ENCODE measurements at regions not wholly inside any gene's neighbourhood (a gene's known extent, or its start where the extent isn't known, plus 50 kb on each side); places are given as distances from the start of the nearest gene placed in this dataset.

DNA sequence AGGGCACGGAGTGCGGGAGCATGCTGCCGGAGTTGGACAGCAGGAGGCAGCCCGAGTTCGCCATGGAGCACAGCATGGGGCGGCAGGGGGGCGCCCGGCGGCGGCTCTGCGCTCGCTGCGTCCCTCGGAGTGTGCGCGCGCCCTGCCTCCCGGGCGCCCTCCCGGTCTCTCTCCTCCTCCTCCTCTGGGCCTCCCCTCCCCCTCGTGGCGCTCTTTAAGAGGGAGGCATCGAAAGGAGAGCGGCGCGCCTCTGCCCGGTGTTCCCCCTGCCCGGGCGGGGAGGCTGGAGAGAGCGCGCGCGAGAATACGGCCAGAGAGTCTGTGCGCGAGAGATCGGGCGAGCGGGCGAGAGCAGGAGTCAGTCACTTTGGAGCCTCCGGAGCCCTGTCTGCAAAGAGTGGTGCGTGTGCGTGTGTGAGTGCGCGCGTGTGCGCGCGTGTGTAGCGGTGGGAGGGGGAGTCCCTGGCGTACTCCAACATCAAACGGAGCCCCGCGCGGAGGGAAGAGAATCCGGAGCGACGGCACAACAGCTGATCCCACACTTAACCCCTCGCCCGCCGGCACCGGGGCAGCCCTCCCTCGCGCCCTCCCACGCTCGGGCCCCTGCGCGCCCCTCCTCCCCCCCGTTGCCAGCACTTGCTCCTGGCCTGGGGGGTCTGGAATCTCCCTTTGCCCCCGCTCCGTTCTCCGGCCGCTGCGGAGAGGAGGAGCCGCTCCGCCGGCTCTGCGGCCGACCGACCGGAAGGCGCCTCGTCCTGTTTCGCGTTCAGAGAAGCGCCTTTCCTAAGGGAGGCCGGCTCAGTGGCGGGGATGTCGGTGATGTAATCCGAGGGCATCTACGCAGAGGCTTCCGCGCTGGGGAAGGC, 108.9 kb downstream of the ENGASE start:
- no peak for DNase-seq

DNA sequence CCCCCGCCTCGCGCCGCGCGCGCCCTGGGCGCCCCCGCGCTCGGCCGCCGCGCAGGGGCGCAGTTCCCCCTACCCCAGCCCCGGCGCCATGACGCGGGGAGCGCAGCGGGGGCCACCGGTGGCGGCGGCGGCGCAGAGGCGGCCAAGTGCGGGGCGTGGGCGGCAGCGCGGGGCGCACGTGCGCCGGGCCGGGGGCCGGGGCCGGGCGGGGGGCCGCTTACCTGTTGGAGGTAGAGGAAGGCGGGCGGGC, 108.3 kb downstream of the ENGASE start:
- DNase-seq: no peak

DNA sequence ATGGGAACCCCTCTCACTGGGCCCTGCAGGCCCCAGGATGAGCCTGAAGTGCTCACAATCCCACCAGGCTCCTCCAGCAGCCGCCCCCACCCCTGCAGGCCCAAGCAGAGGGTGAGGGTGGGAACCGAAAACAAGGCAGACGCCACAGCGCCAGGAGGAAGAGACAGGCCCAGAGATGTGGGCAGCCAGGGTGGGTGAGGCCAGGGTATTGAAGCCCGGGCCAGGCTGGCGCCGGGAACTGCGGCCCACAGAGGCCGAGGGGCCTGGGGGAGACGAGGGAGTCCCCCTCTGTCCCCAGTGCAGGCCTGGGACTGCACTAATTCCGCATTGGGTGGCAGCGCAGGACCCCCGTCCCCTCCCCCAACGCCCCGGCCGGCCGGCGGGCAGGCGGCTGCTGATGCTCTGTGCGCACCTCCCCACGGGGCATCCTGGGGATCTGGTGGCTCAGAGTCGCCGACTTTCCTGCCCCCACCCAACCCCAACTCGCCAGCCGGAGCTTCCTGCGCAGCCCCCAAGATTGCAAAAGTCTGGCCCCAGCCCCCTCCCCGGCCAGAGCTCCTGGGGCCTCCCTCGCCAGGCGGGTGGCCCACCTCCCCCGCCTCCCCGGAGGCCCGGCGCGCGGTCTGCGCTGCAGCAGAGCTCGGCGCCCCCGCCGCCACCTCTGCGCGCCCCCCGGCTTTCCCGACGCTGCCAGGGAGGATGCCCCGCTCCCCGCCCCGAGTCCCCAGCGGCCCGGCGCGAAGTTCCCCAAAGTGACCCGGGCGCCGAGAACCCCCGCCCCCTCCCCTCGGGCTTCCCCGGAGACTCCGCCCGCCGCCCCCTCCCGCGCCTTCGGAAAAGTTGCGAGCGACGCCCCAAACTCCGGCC, 107.8 kb downstream of the ENGASE start:
- no peak for DNase-seq

DNA sequence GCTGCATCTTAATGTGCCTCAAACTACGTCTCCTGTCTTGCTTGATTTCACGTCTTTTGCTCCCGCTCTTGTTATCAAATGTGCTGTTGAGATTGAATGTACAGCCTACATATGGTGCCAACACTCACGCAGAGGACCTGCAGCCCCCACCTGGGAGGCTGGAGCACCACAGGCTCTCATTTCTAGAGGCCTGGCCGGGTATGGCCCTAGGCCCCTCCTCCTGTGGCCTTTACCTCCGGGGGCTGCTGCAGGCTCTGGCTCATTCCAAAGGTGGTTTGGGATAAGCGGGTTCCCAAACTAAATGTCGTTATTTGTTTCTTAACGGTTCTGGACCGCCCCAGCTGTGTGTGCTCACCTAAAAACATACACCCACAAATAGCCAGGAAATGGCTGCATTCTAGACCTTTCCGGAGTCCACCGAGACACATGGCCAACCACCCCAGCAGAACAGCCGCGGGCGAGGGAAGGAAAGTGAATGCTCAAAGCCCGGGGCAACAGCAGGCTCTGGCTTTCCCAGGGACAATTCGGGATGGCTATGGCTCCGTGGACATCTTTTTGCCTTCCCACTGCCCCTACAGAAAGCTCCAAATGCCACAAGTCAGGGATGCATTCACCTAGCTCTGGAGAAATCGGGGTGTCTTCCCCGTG, 105.9 kb downstream of the ENGASE start:
- no peak for DNase-seq

DNA sequence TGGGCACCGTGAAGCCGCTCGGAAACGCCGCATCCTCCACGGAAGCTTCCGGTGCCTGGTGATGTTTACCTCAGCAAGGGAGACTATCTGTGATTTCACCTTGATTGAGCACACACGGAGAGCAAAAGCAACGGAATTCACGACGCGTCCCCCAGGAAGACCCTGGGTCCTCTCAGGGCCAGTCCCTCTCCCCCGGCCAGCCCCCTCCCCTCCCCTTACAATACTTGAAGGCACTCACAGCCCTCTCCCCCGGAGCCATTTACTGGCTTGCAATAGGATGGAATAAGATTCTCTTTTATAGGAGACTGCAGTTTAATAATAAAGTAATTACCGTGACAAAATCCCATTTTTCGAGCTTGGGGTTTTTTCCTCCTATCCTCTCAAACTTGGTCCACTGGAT, 104.7 kb downstream of the ENGASE start:
- DNase-seq: no peak

DNA sequence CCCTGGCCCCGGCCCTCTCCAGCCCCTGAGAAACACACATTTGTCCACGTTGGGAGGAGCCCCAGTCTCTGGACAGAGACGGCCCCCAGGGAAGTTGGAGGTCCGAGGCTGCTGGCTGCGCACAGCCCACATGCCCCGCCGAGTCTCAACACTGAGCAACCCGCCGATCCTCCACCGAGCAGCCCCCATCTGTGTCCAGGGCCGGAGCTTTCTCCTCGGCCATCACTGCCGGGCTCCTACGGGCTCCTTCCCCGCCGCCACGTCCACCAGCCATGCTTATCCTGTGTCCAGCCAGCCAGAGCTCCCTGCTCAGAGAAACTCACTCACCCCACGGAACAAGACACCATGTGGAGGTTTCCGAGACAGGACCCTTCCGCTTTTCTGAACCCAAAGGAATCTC, 103.3 kb downstream of the ENGASE start:
- DNase-seq: no peak

DNA sequence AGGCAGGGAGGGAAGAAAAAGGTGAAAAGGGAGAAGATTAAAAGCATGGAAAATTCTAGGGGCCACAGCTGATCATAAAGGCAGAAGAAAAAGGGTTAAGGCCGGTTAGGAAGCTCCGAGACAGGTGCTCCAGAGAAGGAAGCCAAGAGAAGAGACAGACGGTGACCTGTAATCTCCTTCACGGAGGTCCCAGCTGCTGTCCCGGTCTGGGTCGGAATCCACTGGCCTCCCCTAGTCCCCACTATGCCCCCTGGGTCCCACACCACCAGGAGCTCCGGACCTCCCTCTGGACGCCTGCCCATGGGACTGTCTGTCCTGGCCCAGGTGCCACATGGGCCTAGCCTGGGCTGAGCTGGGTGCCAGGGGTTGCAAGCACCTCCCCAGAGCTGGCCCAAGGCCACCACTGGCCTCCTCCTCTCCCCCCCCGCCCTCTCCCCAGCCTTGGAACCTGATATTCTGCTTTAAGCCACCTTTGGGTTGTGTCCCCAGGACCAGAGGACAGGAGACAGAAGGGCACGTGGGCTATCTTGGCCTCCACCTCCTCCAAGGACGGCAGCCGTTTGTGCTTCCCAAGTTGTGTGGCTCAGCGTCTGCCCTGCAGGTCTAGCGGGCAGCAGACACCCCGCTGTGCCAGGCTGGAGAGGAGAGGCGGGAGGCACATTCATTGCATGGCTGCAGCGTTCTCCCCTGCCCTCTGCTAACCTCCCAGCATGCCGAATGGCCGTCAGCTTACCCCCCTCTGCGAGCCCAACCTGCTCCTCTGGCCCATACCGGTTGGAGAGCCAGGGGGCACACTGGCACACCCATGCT, 102.4 kb downstream of the ENGASE start:
- DNase-seq: no peak

DNA sequence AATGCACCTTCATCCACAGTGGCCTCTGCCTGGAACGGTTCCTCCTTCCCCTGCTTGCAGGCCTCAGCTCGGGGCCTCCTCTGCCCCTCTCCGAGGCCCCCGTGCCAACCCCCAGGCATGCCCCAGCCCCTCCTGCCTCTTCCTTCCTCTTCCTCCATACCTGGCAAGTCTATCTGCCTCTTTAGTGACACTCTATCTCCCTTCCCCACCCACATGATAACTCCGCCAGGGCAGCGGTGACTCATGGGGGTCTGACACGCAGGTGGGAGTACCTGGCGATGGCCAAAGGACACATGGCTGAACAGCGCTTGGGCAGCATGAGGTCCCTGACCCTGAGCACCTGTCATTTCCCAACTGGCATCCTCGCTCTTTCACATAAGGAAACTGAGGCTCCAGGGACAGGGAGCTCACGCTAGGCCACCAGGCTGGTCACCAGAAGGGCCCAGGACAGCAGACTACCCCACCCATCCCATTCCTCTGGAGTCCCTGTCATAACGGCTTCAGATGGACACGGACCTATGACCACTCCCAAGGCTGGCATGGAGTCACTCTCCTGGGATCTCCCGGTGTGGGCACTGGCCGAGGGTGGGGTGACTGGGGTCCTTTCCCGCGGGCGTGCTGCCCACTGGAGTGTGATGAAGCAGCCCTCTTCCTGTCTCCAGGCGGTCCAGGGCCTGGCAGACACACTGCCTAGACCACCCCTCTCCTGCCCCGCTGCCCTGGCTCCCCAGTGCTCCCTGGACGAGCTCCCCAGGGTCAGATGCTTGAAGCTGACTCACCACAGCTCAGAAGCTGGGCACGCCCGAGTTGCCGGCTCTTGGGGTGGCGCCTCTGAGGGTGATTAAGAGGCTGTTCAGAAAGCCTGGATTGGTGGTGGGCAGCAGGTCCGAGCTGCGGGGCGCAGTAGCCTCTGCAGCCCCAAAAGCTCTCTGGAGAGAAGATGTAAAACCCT, 100.6 kb downstream of the ENGASE start:
- no peak for DNase-seq

DNA sequence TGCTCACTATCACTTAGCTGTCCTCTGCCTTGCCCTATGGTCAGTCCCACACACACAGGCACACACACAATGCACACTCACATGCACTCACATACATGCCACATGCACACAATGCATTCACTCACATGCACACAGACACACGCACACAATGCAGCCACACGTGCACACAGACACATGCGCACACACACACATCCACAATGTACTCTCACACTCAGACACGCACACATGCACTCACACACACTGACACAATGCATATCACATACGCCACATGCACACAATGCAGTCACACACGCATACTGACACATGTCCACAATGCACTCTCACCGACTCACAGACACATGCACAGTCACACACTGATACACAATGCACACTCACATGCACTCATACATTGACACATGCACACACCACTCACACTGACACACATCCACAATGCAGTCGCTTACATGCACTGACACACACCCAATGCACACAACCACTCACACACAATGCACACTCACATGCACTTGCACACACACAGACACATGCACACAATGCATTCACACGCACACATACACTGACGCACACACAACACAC, 99.7 kb downstream of the ENGASE start:
- no peak for DNase-seq

DNA sequence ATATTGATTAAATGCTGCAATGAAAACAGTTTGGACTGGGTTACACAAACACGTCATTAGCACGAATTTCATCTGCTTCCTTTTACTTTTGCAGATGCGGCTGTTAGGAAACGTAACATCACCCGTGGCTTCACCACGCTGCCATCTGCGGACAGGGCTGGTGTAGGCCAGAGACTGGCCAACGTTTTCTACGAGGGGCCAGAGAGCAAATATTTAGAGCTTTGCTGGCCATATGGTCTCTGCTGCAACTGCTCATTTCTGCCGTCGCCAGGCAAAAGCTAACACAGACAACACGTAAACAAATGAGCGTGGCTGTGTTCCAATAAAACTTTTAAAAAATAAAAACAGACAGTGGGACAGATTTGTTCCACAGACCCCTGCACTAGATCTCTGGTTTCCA, 96.6 kb downstream of the ENGASE start:
- DNase-seq: no peak

DNA sequence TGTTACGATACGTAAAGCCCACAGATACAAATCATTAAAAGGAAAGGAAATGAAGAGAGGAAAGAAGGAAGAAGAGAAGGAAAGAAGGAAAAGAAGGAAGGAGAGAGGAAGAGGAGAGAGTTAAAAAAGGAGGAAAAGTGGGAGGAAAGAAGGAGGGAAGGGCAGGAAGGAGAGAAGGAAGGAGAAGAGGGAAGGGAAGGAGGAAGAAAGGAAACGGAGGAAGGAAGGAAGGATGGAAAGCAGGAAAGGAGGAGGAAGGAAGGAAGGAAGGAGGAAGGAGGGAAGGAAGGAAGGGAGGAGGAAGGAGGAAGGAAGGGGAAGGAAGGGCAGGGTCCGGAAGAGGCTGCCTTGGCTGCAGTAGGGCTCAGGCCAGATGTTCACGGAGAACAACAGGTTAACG, 95.2 kb downstream of the ENGASE start:
- DNase-seq: no peak

DNA sequence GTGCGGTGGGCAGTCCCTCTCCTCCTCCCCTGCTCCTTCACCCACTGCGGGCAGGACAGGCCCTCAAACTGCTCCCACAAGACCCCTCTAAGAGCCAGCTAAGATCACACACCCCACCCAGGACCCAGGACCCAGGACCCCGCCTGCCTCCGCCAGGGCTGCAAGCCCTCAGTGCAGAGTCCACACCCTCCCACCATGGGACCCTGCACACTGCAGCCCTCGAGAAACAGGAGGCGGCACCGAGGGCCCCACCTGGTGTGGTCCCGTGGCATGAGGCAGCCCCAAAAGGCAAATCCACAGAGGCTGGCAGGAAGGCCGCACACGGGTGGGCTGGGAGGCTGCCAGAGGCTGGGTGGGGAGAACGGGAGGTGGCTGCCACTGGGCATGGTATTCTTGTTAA, 94.7 kb downstream of the ENGASE start:
- DNase-seq: no peak

DNA sequence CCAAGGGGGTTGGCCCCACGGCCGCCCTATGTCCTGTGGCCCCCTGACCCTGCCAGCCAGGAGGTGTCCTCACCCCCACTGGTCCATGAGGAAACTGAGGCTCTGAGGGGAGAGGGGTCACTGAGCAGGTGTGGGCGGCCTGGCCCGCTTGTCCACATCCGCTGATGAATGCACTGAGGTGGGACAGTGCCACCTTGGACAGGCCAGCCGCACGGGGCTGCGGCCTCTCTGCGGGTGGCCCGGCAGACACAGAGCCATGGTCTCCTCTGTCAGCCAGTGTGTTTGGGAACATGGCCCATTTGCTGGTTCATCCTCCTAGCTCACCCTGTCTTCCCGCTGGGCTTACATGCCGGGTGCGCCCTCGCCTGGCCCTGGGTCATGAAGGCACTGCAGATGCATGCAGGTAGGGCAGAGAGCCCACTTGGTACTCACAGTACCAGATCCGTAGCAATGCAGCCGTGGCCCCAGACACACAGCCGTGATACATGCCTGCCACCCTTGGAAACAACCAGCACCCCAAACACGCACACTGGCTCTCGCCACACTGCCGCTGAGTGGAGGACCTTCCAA, 93.9 kb downstream of the ENGASE start:
- DNase-seq: no peak

DNA sequence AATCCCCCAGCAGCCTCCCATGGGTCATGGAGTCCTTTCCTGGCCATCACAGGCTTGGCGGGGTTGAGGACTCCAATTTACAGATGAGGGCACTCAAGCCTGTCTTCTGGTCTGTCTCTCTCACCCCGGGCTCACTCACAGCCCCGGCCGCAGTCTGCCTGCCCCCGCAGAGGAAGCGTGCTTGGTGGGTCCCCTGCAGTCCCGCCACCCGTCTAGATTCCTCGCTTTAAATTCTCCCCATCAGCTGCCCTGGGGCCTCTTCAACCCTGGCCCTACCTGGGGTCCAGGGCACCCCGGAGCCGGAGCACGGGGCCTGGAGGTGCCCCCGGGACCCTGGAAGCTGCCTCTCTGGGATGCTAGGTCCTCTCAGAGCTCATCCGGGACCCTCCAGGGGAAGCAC, 92.9 kb downstream of the ENGASE start:
- DNase-seq: no peak

DNA sequence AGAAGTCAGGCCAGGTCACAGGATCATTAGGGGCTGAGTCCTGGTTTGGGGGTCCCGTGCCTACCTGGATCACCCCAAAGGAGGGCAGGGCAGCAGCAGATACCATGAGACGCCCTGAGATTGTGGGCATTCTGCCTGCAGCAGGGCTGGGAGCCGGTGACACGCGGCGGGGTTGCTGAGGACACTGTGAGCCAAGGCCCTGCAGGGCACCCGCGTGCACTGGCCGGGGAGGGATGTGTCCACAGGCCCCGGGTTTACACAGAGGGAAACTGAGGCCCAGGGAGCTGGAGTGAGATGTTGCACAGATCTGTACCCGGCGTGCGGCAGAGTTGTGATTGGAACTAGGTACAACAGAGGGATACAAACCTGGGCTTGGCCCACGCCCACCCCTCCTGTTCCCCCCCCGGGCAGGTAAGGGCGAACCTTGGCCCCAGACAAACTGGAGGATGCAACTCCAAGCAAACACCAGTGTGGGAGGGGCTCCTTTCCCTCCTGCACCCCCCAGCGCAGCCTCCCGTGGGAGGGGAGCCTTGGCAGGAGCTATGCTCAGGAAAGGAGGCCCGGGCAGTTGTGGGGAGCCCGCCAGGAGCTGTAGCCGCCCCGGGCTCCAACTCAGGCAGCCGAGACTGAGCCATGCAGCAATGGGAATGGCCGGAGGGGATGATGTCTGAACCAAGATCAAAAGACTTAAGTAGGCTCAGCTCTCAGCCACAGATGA, 91.3 kb downstream of the ENGASE start:
- DNase-seq: no peak

DNA sequence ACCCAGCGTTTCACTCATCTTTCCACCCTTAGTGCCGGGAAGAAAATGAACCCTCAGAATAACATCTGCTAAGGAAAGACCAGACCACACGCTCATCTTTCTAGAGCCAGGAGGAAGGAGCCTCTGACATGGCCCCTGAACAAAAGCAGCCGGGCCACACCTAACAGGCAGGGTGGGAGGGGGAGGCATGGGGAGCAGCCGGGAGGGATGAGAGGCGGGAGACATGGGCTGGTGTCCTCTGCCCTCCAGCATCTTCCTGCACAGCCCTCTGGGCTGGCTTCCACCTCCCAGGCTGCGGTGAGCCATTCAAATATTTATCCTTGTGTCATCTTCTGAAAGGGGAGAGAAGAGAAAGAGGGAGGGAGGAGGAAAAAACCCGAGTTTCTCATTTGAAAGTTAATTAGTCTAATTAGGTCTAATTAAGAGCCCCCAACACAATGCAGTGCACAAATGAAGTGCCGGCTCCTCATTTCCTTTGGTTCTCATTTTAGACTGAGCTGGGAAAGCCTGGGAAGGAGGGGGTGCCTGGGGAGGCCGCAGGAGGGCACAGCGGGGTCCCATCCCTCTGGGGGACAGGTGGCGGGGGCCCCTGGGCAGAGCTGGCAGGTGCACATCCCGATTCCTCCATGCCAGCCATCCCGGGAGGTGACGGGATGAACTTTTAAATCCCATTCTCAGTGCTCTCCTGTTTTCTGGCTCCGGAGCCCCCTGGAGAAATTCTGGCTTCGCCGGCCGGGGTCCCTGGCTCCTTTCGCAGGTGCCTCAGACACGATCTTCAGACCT, 90.5 kb downstream of the ENGASE start:
- DNase-seq: no peak

DNA sequence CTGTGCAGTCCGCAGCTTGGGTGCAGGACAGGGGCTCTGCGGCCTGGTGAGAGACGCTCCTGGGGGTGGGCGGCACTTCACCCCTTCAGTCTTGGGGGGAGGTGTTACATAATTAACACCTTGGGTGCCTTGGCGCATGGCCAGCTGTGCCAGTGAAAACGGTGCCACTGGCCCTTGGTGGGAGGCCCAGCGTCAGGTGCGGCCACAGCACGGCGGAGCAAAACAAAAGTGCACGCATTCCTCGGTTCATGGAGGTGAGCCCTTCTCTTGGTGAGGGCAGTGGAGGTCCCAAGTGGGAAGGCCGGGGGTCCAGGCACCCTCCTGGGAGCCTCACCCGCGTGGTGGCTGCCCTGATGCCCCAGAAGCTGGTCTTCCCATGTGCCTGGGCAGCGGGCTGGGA, 89.8 kb downstream of the ENGASE start:
- no peak for DNase-seq

DNA sequence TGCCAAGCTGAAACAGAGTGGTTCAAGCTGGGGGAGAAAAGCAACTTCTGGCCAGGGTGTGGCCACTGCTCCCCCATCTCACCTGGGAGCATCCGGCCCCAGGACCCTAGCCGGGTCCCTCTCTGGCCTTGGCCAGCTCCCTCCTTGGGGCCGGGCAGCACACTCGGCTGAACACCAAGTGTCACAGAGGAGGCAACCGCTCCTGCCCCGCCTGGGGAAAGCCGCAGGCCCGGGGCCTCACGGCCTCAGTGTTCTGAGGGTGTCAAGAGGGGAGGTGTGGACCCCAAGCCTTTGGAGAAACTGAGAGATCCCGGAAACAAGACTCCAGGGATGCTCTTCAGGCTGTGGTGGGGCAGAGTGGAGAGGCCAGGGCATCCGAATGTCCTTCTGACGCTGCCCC, 88.4 kb downstream of the ENGASE start:
- no peak for DNase-seq
